Colonic mucosa (tissue), 4 donors: ENCODE measurements at regions not wholly inside any gene's neighbourhood (a gene's known extent, or its start where the extent isn't known, plus 50 kb on each side); places are given as distances from the start of the nearest gene placed in this dataset.
A peak's percentile ranks its signal among the peaks of the same experiment; 100 is the strongest.
"Not testable (repeated sequence)": the region's sequence is repeated elsewhere in the genome, so short reads cannot be mapped to it uniquely, and the experiment has no call there.

ENCODE experiments used
- DNase-seq: peaks from one replicate; pipeline ENCODE4 v3.0.0-alpha.2; 2020
- H3K27ac ChIP-seq: fragments of 200-600 bp; one replicate; pipeline ENCODE4 v1.8.0; 2021
- H3K27me3 ChIP-seq: fragments of 200-600 bp; one replicate; pipeline ENCODE4 v1.8.0; 2021
- H3K36me3 ChIP-seq: fragments of 200-600 bp; one replicate; pipeline ENCODE4 v1.8.0; 2021
- H3K4me1 ChIP-seq: fragments of 200-600 bp; one replicate; pipeline ENCODE4 v1.8.0; 2021; ENCODE audit warnings: mild to moderate bottlenecking
- H3K4me3 ChIP-seq: fragments of 200-600 bp; one replicate; pipeline ENCODE4 v1.8.0; 2021
- H3K9ac ChIP-seq, 2 donors: one replicate each; pipeline ENCODE4 v1.7.0; 2013; ENCODE audit warnings: control low read depth in 2 of 2, low read depth in 2 of 2, low read length in 2 of 2
- H3K9me3 ChIP-seq: fragments of 200-600 bp; one replicate; pipeline ENCODE4 v1.8.0; 2021
- CTCF ChIP-seq: fragments of 200-600 bp; IDR thresholded peaks from one replicate; pipeline ENCODE4 v1.8.0; 2022; ENCODE audit warnings: antibody characterized with exemption, mild to moderate bottlenecking
- intact Hi-C: fragments of 100-400 bp; cut with DNase I; formaldehyde crosslinking; loops from one replicate; pipeline ENCODE4 v1.14.1; 2022
- donor health status: healthy.
- donor health status: DM: no; HTN: no; CAD: no.
- donor health status: DM: no; HTN: no; CAD: no.

GRCh38 chr17:65297384-65297783 lies 160.2 kb downstream of the RGS9 start:
- H3K9ac ChIP-seq, result no peak overlapping the region
- no peaks in the 10 kb centered on the region for H3K9me3 ChIP-seq
- H3K4me3 ChIP-seq, result no peak overlapping the region
- intact Hi-C loops, result no loop called here
- DNase-seq, result no peak
- H3K27ac ChIP-seq, result no peak overlapping the region
- H3K27me3 ChIP-seq, result no peaks in the 10 kb centered on the region
- TF ChIP-seq CTCF, result no peak
- H3K4me1 ChIP-seq, result peaks cover 9% of the 10 kb centered on the region
- no peaks in the 10 kb centered on the region for H3K36me3 ChIP-seq

- Histone ChIP-seq H3K9me3 (no peaks in the 10 kb centered on the region), H3K4me1 (peaks cover 9% of the 10 kb centered on the region), H3K27ac (peak overlapping the region; percentile 72), H3K9ac (peak overlapping the region in 1 of 2 donors; percentile 68), H3K4me3 (no peak overlapping the region), H3K36me3 (no peaks in the 10 kb centered on the region), H3K27me3 (no peaks in the 10 kb centered on the region)
- TF ChIP-seq CTCF, result peak; percentile 76
- DNase-seq, result peak; percentile 81
- intact Hi-C loops, result loop anchor here (5.0 kb wide), 1 partner anchor 78 kb away; no protein-coding TSS in a partner anchor
These were observed 157.1 kb downstream of the RGS9 start for GRCh38 chr17:65294181-65294719.

DNA sequence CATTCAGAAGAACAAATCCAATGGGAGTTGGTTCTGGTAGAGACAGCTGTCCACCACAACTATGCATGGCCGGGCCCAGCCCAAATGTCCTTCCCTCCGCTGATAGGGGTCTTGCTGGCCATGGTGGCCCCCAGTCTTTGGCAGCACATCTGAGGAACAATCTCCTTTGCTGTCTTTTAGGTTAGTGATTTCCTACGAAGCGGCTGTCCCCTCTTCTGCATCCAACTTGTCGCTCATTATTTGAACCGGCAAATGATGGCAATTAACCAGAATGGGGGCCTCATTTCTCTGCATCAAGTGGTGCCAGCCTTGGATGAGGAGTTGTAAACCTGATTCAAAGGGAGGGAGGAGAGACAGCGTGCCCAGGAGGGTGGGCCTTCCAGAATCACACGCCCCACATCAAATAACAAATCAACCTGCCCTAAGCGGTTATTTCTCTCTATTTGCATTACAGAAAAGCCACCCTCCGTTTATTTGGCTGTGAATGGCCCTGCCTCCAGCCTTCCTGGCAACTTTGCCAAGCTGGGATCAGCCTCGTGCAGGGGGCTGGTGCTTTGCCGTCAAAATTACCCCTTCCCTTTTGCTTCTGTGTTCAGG lies 156.5 kb downstream of the RGS9 start:
- Histone ChIP-seq H3K9ac (peak overlapping the region in 1 of 2 donors; percentile 68), H3K27ac (peak overlapping the region; percentile 72), H3K9me3 (no peaks in the 10 kb centered on the region), H3K27me3 (no peaks in the 10 kb centered on the region), H3K4me3 (no peak overlapping the region), H3K36me3 (no peaks in the 10 kb centered on the region), H3K4me1 (peaks cover 9% of the 10 kb centered on the region)
- intact Hi-C loops, result loop anchor here (5.0 kb wide), 1 partner anchor 79 kb away; no protein-coding TSS in a partner anchor
- no peak for TF ChIP-seq CTCF
- peak; percentile 65 for DNase-seq

- Histone ChIP-seq H3K4me3 (no peak overlapping the region), H3K27ac (no peak overlapping the region), H3K36me3 (no peaks in the 10 kb centered on the region), H3K9ac (no peak overlapping the region), H3K27me3 (no peaks in the 10 kb centered on the region), H3K4me1 (peaks cover 9% of the 10 kb centered on the region), H3K9me3 (no peaks in the 10 kb centered on the region)
- no peak for TF ChIP-seq CTCF
- DNase-seq, result no peak
- intact Hi-C loops, result loop anchor here (5.0 kb wide), 1 partner anchor 80 kb away; no protein-coding TSS in a partner anchor
These were observed 155.3 kb downstream of the RGS9 start for GRCh38 chr17:65292430-65292829.

DNA sequence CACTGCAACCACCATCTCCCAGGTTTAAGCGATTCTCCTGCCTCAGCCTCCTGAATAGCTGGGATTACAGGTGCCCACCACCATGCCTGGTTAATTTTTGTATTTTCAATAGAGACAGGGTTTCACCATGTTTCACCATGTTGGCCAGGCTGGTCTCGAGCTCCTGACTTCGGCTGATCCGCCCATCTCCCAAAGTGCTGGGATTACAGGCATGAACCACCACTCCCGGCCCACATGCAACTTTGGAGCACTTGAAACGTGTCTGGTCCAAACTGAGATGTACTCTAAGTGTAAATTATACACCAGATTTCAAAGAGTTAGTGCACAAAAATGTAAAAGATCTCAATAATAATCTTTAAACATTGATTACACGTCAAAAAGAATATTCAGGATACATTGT lies 154.1 kb downstream of the RGS9 start:
- not testable (repeated sequence) for H3K36me3 ChIP-seq, H3K9me3 ChIP-seq, H3K9ac ChIP-seq, H3K27me3 ChIP-seq, DNase-seq, H3K4me1 ChIP-seq, H3K4me3 ChIP-seq
- H3K27ac ChIP-seq, result peak overlapping the region; percentile 80
- intact Hi-C loops, result loop anchor here (5.0 kb wide), 1 partner anchor 81 kb away; no protein-coding TSS in a partner anchor

GRCh38 chr17:65290616-65291015 lies 153.4 kb downstream of the RGS9 start:
- Histone ChIP-seq H3K9ac (peak overlapping the region in 1 of 2 donors; percentile 68), H3K9me3 (no peaks in the 10 kb centered on the region), H3K36me3 (no peaks in the 10 kb centered on the region), H3K27ac (peak overlapping the region; percentile 80), H3K4me3 (no peak overlapping the region), H3K4me1 (peaks cover 9% of the 10 kb centered on the region), H3K27me3 (no peaks in the 10 kb centered on the region)
- peak; percentile 94 for DNase-seq
- no peak for TF ChIP-seq CTCF
- intact Hi-C loops, result loop anchor here (5.0 kb wide), 1 partner anchor 82 kb away; no protein-coding TSS in a partner anchor
